ENCODE measurements at regions not wholly inside any gene's neighbourhood (a gene's known extent, or its start where the extent isn't known, plus 50 kb on each side); places are given as distances from the start of the nearest gene placed in this dataset.

DNA sequence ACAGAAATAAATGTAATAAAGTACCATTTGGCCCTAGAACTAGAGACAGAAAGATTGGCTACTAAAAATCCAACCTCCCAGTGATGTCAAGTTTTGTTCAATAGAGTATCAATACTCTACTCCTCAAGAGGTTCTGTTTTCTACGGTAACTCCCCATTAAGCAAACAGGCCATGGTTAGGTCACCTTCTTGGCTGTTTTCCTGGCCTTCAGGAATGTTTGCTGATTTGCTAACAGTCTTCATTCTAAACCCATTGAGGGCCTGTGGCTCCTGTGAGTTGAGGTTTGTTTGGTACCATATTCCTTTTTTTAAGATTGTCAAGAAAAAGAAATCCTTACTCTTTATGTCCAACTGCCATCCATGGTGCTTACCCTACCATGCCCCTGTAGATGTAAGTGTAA lies 1022.0 kb upstream of the TMEM132C start:
- TF ChIP-seq CTCF (IDR thresholded peaks at IDR 0.05) (no peak), ZFX (IDR thresholded peaks at IDR 0.05; ENCODE audit: borderline replicate concordance) (no peak)
